ENCODE measurements at regions not wholly inside any gene's neighbourhood (a gene's known extent, or its start where the extent isn't known, plus 50 kb on each side); places are given as distances from the start of the nearest gene placed in this dataset.

- in situ Hi-C loops (cut with HindIII; ENCODE audit: extremely low pct_ligation_motif_present, low pct_unique_long_range_greater_than_20kb) (no loop called here), intact Hi-C loops (cut with micrococcal nuclease; ENCODE audit: unreplicated experiment) (no loop called here)
- FAIRE-seq (no peak), ATAC-seq (no peak), DNase-seq (ENCODE audit: low spot score) (no peak)
- ChIA-PET CTCF (ENCODE audit: low intra/inter-chr PET ratio, low total read pairs) (no interaction called here), POLR2A (no interaction called here)
- Histone ChIP-seq H3K4me1 (ENCODE audit: insufficient read depth, low read length) (no peaks in the 10 kb centered on the region), H4K20me1 (ENCODE audit: insufficient read depth, low read length) (no peaks in the 10 kb centered on the region), H2AFZ (ENCODE audit: low read length) (no peak overlapping the region), H3K79me2 (ENCODE audit: insufficient read depth, low read length) (no peaks in the 10 kb centered on the region), H3K9ac (ENCODE audit: insufficient read depth, low read depth, low read length) (no peak overlapping the region), H3K4me2 (ENCODE audit: low read depth, low read length) (no peak overlapping the region), H3K4me3 (replicated peaks in 1 of 3; ENCODE audit: insufficient read depth in 1 of 3, low read depth in 2 of 3, low read length in 3 of 3) (no peak overlapping the region), H3K27ac (ENCODE audit: extremely low read length, insufficient read depth, low read length) (no peak overlapping the region), H3K9me3 (ENCODE audit: low read length) (no peaks in the 10 kb centered on the region), H3K36me3 (replicated peaks in 1 of 2; ENCODE audit: control insufficient read depth in 1 of 2, insufficient read depth in 2 of 2, low read length in 2 of 2) (no peaks in the 10 kb centered on the region), H3K27me3 (ENCODE audit: control insufficient read depth in 1 of 2, insufficient read depth in 2 of 2, low read length in 2 of 2) (no peaks in the 10 kb centered on the region)
- no peak for TF ChIP-seq SP5 (CRISPR knock-in tag; IDR thresholded peaks at IDR 0.05; ENCODE audit: borderline replicate concordance, low read depth)
- no peak for TF ChIP-seq CSRNP2 (CRISPR knock-in tag; conservative IDR thresholded peaks at IDR 0.05; ENCODE audit: low read depth)
- TF ChIP-seq PCBP2 (optimal IDR thresholded peaks at IDR 0.05; ENCODE audit: low read depth, low read length, poor library complexity, severe bottlenecking), result peak; percentile 8
- no peak for TF ChIP-seq ZNF770 (CRISPR knock-in tag; IDR thresholded peaks at IDR 0.05)
- no peak for TF ChIP-seq BCL3 (CRISPR knock-in tag; IDR thresholded peaks at IDR 0.05)
- TF ChIP-seq XRCC5 (optimal IDR thresholded peaks at IDR 0.05; ENCODE audit: low read length), result no peak
- TF ChIP-seq ZNF556 (CRISPR knock-in tag; IDR thresholded peaks at IDR 0.05; ENCODE audit: borderline replicate concordance), result no peak
- TF ChIP-seq ZFP41 (CRISPR knock-in tag; IDR thresholded peaks at IDR 0.05; ENCODE audit: borderline replicate concordance), result no peak
- no TSS peak for BruUV-seq (replicated peaks)
- 1% methylated on average over 5 of the region's 5 CpGs for WGBS (ENCODE audit: low lambda C conversion rate)
Observed at GRCh38 chr9:86535406-86535915, 181.3 kb upstream of the TUT7 start.

Data from HepG2 (cell line).